ENCODE measurements at regions not wholly inside any gene's neighbourhood (a gene's known extent, or its start where the extent isn't known, plus 50 kb on each side); places are given as distances from the start of the nearest gene placed in this dataset.

DNA sequence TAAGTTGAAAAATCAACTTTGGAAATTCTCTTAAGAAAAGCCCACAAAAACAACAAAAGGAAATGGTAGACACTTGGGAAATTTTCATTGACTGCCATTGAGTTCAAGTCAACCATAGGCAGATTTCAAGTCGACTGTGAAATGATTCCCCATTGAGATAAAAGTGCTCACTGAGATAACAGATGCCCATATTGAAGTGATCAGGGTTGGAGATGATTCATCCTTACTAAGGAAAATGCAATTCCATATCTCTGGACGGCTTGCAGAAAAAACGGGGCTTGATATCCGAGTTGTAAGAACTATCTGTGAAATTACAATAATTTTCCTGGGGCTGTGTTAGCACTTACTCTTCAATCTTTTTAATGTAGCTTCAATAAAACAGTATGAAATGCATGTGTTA lies 373.1 kb upstream of the THRB start:
- TF ChIP-seq, protein P1, sequence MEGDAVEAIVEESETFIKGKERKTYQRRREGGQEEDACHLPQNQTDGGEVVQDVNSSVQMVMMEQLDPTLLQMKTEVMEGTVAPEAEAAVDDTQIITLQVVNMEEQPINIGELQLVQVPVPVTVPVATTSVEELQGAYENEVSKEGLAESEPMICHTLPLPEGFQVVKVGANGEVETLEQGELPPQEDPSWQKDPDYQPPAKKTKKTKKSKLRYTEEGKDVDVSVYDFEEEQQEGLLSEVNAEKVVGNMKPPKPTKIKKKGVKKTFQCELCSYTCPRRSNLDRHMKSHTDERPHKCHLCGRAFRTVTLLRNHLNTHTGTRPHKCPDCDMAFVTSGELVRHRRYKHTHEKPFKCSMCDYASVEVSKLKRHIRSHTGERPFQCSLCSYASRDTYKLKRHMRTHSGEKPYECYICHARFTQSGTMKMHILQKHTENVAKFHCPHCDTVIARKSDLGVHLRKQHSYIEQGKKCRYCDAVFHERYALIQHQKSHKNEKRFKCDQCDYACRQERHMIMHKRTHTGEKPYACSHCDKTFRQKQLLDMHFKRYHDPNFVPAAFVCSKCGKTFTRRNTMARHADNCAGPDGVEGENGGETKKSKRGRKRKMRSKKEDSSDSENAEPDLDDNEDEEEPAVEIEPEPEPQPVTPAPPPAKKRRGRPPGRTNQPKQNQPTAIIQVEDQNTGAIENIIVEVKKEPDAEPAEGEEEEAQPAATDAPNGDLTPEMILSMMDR (IDR thresholded peaks at IDR 0.05), result no peak
- H3K4me3 ChIP-seq, result no peak overlapping the region
- DNase-seq (ENCODE audit: low spot score in 2 of 2), result no peak
- intact Hi-C loops (cut with DNase I), result no loop called here
- no peaks in the 10 kb centered on the region for H3K27me3 ChIP-seq
- H3K9me3 ChIP-seq, result no peaks in the 10 kb centered on the region
- H3K4me1 ChIP-seq, result no peaks in the 10 kb centered on the region
- H3K36me3 ChIP-seq, result no peaks in the 10 kb centered on the region
- no peak overlapping the region for H3K27ac ChIP-seq

DNA sequence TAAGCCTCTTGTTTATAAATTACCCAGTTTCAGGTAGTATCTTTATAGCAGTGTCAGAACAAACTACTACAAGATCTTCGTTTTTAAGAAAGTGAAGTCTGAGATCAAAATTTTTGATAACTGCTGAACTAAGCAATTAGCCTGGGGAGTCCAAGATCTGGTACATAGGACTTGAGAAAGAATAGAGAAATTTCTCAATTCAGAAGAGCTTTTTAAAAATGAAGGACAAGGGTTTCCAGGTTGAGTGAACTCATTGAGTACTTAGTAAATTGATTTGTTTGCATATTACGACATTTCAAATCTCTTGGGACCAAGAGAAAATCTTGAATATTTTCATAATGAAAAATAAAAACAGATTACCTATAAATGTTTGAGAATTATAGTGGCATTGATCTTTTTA lies 386.6 kb upstream of the THRB start:
- intact Hi-C loops (cut with DNase I), result no loop called here
- no peaks in the 10 kb centered on the region for H3K9me3 ChIP-seq
- DNase-seq (ENCODE audit: low spot score in 2 of 2), result no peak
- no peak overlapping the region for H3K27ac ChIP-seq
- H3K4me3 ChIP-seq, result no peak overlapping the region
- no peaks in the 10 kb centered on the region for H3K36me3 ChIP-seq
- TF ChIP-seq, protein P1 (IDR thresholded peaks at IDR 0.05), result no peak
- H3K4me1 ChIP-seq, result no peaks in the 10 kb centered on the region
- H3K27me3 ChIP-seq, result no peaks in the 10 kb centered on the region

DNA sequence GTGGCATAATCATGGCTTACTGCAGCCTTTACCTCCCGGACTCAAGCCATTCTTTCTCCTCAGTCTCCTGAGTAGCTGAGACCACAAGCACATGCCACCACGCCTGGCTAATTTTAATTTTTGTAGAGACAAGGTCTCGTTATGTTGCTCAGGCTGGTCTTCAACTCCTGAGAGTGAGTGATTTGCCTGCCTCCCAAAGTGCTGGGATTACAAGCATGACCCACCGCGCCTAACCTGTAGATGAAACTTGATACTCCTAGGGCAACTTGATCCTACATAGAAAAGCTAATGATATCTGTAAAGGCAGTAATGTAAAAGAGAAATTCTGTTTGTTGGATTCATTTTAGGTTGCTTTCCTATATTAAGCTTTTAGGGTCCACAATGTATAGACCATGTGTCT lies 391.9 kb upstream of the THRB start:
- intact Hi-C loops (cut with DNase I), result no loop called here
- Histone ChIP-seq H3K27ac (no peak overlapping the region), H3K9me3 (no peaks in the 10 kb centered on the region), H3K4me3 (no peak overlapping the region), H3K4me1 (no peaks in the 10 kb centered on the region), H3K36me3 (no peaks in the 10 kb centered on the region), H3K27me3 (no peaks in the 10 kb centered on the region)
- TF ChIP-seq, protein P1 (IDR thresholded peaks at IDR 0.05), result no peak
- DNase-seq (ENCODE audit: low spot score in 2 of 2), result no peak

DNA sequence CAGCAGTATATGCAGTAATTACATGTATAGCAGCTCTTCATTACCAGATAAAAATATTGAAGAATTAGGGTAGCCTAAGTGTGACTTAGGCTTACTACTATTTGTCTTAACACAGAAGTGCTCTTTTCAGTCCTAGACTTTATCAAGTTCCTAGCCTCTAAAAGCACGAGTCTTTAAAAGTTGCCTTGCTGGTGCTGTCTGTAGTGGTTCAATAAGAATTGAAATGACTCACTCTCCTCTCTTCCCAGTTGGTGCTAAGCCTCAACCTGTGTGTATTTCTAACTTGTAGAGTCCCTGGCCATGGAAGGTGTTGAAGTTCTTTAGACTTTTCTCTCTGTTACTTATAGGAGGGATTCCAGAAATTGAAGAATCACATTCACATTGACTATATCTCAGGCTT lies 395.4 kb upstream of the THRB start:
- TF ChIP-seq, protein P1 (IDR thresholded peaks at IDR 0.05), result no peak
- no peaks in the 10 kb centered on the region for H3K36me3 ChIP-seq
- no peaks in the 10 kb centered on the region for H3K27me3 ChIP-seq
- H3K27ac ChIP-seq, result no peak overlapping the region
- no peaks in the 10 kb centered on the region for H3K4me1 ChIP-seq
- intact Hi-C loops (cut with DNase I), result no loop called here
- DNase-seq (ENCODE audit: low spot score in 2 of 2), result no peak
- H3K4me3 ChIP-seq, result no peak overlapping the region
- no peaks in the 10 kb centered on the region for H3K9me3 ChIP-seq

DNA sequence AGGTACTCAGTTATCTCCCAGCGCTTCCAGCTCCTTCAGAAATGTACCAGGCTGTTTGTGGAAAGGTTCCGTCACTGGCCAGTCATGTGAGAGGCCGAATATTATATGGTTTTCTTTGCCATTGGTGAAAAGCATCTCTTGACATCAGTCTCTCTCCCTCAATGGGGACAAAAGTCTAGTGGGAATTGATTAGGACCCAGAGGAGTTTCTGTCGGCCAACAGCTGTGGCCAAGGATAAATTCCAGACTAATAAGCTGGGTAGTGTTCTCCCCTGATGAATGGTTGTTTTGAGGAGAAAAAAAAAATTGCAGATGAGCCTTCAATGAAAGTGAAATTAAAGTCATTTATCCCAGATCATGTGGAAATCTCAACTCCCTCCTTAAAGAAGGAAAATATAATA lies 404.7 kb upstream of the THRB start:
- Histone ChIP-seq H3K36me3 (no peaks in the 10 kb centered on the region), H3K4me1 (no peaks in the 10 kb centered on the region), H3K4me3 (no peak overlapping the region), H3K27me3 (no peaks in the 10 kb centered on the region), H3K9me3 (no peaks in the 10 kb centered on the region), H3K27ac (no peak overlapping the region)
- no peak for DNase-seq (ENCODE audit: low spot score in 2 of 2)
- TF ChIP-seq, protein P1 (IDR thresholded peaks at IDR 0.05), result no peak
- intact Hi-C loops (cut with DNase I), result no loop called here

DNA sequence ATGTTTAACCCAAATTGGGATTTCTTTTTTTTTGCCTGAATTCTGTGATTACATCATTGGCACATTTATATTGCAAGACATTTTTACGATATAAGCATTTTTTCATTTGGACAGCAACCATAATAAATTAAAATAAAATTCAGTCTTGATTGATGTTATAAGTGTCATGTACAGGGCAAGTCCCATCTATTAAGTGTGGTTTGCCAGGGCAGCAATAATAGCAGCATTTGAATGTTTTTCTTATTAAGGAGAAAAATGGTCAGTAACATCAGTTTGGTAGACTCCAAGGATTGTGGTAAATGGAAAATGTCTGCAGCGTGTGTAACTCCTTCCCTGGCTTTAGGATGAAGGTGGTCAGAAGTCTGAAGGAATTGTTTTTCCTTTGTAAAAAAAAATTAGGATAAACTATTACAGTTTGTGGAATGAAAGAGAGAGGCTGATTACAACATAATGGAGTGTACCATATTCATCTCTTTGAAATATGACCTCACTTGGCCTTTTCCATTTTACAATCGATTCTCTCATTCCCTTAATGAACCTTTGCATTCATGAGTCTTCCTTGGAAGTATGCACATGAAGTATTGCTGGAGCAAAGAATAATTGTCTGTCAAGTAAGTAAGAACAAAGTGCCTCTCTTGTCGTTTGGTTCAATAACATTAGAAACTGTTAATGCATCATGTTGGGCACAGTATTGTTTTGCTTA lies 405.4 kb upstream of the THRB start:
- no peak for DNase-seq (ENCODE audit: low spot score in 2 of 2)
- intact Hi-C loops (cut with DNase I), result no loop called here
- no peaks in the 10 kb centered on the region for H3K27me3 ChIP-seq
- H3K4me3 ChIP-seq, result no peak overlapping the region
- no peaks in the 10 kb centered on the region for H3K36me3 ChIP-seq
- TF ChIP-seq, protein P1 (IDR thresholded peaks at IDR 0.05), result no peak
- no peak overlapping the region for H3K27ac ChIP-seq
- H3K9me3 ChIP-seq, result no peaks in the 10 kb centered on the region
- H3K4me1 ChIP-seq, result no peaks in the 10 kb centered on the region

Data from ascending aorta (tissue), 2 donors.